NCI-H2227 treated with DMSO at 0.1 percent for 48 hours (cell line): ENCODE measurements at regions not wholly inside any gene's neighbourhood (a gene's known extent, or its start where the extent isn't known, plus 50 kb on each side); places are given as distances from the start of the nearest gene placed in this dataset.
A peak's percentile ranks its signal among the peaks of the same experiment; 100 is the strongest.

Experiments used
- DNase-seq: peaks from one replicate; lab custom pipeline; 2025; lab: John Stamatoyannopoulos, UW

DNA sequence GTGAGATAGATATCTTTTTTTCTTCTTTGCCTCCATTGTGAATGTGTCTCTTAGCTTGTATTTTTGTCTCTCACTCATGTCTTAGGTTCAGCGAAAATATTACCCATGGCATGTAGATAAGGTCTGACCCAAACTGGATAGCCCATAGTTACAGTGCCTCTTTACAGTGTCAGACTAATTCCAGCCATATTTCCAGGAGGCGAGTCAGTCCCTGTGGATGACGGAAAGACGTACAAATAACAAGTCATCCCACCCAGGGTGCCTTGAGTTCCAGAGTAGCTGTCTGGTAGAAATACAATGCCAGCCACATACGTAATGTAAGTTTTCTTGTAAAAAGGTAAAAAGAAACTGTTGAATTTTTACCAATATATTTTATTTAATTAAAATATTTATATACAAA lies 157.3 kb downstream of the ZNF281 start:
- DNase-seq: no peak

DNA sequence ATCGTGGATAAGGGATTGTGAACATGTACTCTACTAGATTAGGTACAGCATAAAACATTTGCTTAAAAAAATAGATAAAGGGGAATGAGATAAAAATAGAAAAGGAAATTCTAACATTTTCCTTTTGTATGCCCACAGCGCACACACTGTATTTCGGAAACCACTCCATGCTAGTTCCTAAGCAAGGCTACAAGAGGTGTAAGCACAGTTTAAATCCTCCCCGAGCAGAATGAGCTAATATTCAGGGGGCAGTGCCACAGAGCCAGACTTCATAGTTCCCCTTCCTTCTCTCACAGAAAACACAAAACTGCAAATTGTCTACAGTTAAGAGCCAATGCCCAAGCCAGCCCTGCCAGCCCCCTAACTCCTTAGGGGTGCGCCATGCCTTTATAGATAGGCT lies 159.4 kb downstream of the ZNF281 start:
- DNase-seq: no peak

DNA sequence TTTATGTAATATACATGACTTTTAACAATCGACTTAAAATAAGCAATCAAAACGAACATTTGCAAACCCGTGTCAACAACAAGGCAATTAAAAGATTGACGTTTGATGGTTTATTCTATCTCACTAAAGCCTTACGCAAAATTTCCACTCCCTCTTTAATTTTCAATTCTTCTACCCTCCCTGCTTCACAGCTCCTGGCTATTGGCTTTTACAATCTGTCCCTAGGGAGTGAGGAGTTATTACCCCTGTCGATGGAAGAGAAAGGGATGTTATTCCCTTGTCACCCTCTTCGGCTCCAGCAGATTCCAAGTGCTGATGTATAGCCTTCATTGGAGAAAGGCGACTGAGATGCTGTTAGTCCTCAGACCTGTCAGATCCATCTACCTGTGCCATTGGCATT lies 161.3 kb downstream of the ZNF281 start:
- no peak for DNase-seq

DNA sequence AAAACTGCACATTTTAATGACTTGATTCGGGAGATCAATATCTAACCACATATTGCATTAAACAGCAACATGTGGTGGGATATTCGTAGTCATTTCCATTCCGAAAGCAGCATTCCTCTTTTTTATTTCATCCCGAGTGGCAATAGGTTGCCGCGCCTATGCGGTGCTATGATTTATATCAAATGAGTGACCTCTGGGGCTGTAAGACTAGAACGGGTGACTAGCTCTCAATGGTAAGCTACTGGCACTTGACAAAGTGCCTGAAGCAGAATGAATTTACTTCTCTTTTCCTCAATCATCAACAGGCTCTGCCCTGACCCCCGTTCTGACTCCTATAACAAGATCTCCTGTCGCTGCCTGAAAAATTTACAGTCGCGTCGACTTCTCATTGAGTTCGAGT lies 162.3 kb downstream of the ZNF281 start:
- peak; percentile 69 for DNase-seq

DNA sequence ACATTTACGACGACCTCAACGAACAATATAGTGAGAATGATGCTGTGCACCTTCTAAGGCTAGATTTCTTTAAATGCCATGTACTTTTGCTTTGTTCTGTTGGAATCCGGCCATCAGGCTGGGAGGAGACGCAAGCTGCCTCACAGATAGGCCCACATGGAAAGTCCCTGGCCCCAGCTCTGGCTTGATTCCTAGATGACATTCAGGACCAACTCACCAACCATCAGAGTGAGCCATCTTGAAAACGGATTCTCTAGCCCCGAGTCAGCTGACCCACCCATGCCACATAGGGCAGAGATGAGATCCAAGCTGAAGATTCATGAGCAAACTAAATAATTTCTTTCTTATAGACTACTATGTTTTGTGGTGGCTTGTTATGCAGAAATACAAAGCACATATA lies 164.4 kb downstream of the ZNF281 start:
- no peak for DNase-seq

DNA sequence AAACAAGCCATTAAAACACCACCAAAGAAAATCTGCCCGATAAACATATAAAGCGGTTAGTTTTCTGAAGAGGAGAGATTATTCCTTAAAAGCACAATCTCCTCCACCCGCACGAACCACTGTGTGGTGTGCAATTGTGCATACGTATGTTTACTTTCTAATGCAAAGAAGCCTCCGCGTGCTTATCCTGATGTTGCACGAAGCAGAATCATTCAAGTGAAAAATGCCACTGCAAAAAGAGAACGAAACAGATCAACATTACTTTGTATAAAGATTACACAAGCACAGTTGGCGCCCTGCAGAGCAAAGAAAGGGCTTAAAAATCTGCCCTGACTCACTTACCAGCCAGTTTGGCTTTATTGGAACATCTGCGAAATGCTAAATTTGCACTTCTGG lies 166.8 kb downstream of the ZNF281 start:
- DNase-seq: peak; percentile 58

DNA sequence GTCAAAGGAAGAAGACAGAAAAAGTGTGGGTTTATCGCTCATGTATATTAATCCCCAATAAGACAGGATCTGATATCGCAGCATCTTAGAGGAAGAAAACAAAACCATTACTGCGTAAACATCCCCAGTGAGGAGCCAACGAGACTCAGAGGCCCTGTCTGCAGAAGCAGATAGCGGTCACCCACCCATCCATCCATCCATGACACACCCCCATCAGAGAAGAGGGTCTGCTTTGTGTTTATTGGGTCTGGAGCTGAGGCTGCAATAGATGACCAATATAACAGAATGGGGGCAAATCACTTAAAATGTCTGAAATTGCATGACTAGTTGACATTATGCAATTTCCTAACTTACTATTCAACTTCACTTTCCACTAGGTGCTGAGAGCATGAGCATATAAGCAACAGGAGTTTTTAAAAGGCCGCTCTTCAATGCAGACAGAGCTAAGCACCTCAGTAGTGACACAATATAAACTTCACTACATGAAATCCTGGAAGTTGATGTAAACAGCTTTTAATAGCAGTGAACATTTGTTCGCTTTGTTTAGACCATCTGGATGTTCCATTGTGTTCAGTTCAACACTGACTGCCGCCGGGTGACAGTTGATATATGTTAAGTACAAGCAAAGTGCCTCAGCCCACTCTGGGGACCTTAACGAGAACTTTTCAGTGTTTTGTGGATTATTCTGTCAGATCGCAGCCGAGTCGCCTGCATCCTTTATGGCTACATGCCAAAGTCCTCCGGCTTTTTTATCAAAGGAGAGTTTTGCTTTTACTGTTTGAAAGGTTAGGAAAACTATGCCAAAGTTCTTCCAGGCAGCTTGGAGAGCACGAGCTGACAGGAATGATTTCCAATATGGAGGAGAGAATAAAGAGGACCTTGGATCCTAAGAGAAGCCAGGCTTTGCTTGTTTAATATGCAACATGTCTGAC lies 167.5 kb downstream of the ZNF281 start:
- peak; percentile 48 for DNase-seq

DNA sequence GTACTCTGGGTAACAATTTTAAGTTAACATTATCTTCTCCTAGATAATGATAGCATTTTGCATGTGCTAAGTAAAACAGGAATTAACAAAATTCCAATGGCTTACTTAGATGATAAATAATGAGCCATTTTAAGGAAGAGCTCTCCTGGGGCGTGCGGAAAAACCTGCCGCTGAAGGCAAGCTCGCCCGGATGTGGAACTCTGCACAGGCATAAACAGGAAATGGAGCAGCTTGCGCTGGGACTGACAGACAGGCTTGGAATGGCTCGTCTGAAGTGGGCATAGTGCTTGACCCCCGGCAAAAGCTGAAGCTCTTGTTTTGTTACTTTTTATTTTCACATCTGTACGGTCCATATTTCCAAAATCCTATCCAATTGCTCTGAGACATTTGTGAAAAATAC lies 169.2 kb downstream of the ZNF281 start:
- DNase-seq: no peak

DNA sequence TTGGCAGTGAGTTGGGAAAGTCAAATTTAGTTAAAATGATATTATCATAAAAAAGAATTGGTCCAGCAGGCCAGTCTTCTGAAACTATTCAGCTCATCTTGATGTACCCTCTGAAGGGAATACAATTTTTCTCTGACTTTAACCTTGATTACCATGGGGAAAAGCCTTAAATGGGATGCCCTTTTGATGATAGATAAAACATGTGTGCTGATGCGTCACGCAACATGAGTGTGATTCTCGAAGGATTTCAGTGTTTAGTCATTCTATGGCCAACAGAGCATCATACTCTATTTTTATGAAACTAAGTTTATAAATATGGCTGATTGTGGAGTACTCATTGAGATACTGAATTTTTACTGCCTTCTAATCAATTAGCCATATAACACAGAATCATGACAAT lies 171.5 kb downstream of the ZNF281 start:
- DNase-seq: no peak

DNA sequence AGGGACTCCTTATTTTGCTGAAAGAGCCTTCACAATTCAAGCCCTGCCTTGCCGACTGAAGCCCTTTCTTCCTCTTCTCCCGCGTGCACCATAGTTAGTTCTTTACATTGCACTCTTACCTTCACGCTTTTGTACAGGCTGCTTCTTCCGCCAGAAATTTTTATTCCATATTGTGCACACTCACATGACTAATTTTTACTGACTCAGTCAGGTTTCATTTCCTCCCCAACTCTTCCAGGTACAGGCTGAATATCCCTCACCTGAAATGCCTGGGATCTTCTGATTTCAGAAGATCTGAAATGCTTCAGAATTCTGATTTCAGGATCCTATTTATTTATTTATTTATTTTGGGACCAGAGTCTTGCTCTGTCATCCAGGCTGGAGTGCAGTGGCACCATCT lies 172.8 kb downstream of the ZNF281 start:
- no peak for DNase-seq

DNA sequence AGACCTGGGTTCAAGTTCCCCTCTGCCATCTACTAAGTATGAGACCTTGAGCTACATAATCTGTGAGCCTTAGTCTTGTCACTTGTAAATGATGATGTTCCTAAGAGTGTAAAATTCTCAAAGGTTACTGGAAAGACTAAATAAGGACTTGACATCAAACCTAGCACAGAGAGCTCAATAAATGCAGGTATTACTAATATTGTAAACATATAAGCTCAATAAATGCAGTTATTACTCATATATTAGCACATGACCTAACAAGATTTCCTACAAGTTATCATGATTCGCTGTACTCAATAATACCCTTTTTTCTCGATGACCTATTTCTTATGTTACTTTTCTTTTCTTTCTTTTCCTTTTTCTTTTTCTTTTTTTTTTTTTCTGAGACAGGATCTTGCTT lies 174.9 kb downstream of the ZNF281 start:
- DNase-seq: no peak

DNA sequence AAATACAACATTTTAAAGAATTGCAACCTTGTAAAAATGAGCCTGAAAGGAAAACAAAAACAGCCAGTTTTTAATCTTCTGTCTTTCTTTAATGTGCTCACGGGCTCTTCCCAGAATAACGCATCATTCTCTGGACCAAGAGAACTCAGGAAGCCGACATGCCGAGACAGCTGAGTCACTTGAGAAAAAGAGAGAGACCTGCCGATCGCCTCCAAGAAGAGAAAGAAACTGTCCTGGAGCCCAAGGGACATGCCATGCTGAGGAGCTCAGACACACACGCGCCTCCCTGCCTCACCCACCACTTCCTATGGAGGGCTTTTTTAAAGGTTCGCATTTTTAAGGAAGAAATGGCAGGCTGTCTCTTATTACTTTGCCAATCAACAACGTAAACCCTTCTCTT lies 176.4 kb downstream of the ZNF281 start:
- DNase-seq: no peak

DNA sequence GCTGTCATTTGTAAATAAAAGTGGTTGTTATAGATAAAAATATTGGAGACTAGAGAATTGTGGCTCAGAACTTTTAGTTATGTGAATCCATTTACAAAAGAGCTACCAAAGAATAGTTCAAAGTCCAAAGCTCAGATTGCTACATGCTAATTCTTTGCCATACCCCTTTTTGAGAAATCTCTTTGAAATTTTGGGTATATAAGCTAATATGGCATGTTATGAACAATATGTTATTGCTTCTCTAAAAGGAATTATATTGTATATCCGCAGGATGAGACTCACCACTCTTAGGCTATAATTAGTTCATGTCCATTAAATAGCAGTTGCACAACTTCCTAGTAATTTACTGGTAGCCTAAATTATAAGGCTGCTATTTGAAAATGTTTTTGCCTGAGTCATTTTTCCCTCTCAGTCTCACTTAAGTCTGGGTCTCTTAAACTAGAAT lies 178.0 kb downstream of the ZNF281 start:
- peak; percentile 43 for DNase-seq

DNA sequence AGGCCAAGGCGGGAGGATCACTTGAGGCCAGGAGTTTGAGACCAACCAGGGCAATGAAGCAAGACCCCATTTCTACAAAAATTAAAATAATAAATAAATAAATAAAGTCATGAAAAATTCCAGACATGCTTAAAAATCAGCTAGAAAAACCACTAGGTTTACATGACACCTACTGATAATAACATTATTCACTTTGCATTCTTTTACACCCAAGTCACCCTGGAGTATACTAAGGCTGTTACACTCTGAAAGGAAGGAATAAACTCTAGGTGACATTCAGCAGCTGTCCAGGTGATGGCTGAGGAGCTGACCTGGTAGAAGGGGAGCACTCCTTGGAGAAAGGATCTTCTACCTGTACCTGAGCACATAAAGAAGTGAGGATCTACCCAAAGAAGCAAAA lies 179.2 kb downstream of the ZNF281 start:
- no peak for DNase-seq

DNA sequence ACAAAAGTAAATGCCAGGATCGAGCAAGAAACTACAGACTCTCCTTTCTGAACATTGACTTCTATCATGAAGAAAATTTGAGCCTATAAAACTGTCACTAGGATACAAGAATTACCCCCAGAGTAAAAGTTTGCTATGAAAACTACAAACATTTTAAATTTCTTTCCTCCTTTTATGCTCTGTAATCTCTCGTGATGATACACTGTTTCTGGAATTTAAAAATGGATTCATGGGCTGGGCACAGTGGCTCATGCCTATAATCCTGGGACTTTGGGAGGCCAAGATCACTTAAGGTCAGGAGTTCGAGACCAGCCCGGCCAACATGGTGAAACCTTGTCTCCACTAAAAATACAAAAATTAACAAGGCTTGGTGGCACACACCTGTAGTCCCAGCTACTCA lies 181.3 kb downstream of the ZNF281 start:
- DNase-seq: no peak

DNA sequence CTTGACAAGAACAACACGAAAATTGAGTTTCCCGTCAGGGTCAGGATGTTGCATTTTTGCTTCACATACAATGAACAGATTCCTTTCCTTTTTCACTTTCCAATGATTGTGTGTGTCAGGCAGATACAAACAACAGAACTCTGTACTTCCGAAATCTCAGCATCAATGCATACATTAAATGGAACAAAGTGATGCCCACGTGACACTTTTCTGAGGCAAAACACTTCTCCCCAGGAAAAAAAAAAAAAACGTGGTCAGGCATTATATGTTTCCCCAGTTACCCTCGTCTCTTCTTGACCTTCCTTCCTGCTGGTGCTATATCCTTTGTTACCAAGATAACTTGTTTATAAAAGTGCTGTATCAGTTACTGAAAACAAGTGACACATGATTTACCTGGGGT lies 181.8 kb downstream of the ZNF281 start:
- no peak for DNase-seq
